ENCODE measurements at regions not wholly inside any gene's neighbourhood (a gene's known extent, or its start where the extent isn't known, plus 50 kb on each side); places are given as distances from the start of the nearest gene placed in this dataset.

DNA sequence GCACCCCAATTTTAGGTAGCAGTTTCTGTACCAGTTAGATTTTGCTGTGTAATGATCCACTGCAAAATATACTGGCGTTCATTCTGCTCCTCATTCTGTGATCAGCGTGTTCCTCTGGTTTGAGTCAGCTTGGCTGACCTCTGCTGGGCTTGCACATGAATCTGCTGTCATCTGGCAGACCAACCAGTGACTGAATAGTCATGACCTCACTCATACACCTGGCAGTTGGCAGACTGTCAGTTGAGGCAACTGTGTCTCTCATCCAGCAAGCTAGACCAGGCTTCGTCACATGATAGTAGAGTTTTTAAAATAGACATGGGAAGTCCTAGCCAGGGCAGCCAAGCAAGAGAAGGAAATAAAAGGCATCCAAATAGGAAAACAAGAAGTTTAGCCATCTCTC lies 316.3 kb upstream of the LARGE1 start:
- H3K27me3 Mint-ChIP-seq (ENCODE audit: low read depth), result peaks cover 11% of the 10 kb centered on the region
- H3K9me3 Mint-ChIP-seq, result peaks cover 12% of the 10 kb centered on the region
- no peaks in the 10 kb centered on the region for H3K36me3 Mint-ChIP-seq (ENCODE audit: low read depth)
- H3K27ac Mint-ChIP-seq, result no peak overlapping the region
- no peaks in the 10 kb centered on the region for H3K4me1 Mint-ChIP-seq
- TF ChIP-seq, protein P1, sequence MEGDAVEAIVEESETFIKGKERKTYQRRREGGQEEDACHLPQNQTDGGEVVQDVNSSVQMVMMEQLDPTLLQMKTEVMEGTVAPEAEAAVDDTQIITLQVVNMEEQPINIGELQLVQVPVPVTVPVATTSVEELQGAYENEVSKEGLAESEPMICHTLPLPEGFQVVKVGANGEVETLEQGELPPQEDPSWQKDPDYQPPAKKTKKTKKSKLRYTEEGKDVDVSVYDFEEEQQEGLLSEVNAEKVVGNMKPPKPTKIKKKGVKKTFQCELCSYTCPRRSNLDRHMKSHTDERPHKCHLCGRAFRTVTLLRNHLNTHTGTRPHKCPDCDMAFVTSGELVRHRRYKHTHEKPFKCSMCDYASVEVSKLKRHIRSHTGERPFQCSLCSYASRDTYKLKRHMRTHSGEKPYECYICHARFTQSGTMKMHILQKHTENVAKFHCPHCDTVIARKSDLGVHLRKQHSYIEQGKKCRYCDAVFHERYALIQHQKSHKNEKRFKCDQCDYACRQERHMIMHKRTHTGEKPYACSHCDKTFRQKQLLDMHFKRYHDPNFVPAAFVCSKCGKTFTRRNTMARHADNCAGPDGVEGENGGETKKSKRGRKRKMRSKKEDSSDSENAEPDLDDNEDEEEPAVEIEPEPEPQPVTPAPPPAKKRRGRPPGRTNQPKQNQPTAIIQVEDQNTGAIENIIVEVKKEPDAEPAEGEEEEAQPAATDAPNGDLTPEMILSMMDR (IDR thresholded peaks at IDR 0.05; ENCODE audit: unreplicated experiment in 3 of 3), result no peak
- no peak overlapping the region for H3K4me3 Mint-ChIP-seq

DNA sequence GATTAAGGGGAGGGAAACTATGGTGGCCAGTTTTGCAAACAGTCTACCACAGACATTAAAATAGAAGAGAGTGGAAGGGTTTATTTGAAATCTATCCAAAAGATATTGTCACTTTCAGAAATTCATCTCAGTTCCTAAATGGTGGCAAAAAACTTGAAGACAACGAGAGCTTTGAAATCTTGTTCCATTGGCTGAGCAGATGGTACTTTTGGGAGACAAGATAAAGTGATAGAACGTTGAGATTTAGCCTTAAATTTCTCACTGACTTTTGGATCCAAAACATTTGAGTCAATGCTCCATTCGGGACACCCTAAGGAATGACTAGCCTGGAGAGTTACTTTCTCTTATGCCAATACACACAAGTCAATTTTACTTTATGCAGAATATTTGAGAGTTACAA lies 319.1 kb upstream of the LARGE1 start:
- Mint-ChIP-seq H3K9me3 (peaks cover 11% of the 10 kb centered on the region), H3K4me1 (no peaks in the 10 kb centered on the region), H3K36me3 (ENCODE audit: low read depth) (no peaks in the 10 kb centered on the region), H3K27ac (no peak overlapping the region), H3K27me3 (ENCODE audit: low read depth) (peaks cover 10% of the 10 kb centered on the region), H3K4me3 (no peak overlapping the region)
- TF ChIP-seq, protein P1 (IDR thresholded peaks at IDR 0.05; ENCODE audit: unreplicated experiment in 3 of 3), result no peak

DNA sequence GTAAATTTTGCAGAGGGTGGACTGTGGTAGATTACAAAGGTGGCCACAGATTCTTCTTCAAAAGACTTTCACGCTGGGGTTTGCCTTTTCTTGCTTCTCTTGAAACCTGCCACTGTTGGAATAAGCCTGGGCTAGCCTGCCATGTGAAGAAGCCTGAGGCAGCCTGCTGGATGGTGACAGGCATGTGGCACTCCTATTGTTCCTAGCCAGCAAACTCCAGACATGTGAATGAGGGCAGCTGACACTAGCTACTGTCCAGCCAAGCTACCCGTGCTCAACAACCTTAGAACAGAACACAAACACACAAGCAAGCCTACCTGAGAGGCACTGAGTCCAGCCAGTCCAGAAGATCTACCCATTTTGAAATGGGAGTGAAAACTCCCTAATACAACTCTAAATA lies 322.7 kb upstream of the LARGE1 start:
- Mint-ChIP-seq H3K4me3 (no peak overlapping the region), H3K27me3 (ENCODE audit: low read depth) (peaks cover 3% of the 10 kb centered on the region), H3K27ac (no peak overlapping the region), H3K36me3 (ENCODE audit: low read depth) (no peaks in the 10 kb centered on the region), H3K9me3 (peaks cover 5% of the 10 kb centered on the region), H3K4me1 (no peaks in the 10 kb centered on the region)
- TF ChIP-seq, protein P1 (IDR thresholded peaks at IDR 0.05; ENCODE audit: unreplicated experiment in 3 of 3), result no peak

GRCh38 chr22:34255042-34255441 lies 334.8 kb upstream of the LARGE1 start:
- Mint-ChIP-seq H3K27me3 (ENCODE audit: low read depth) (peaks cover 9% of the 10 kb centered on the region), H3K4me1 (no peaks in the 10 kb centered on the region), H3K36me3 (ENCODE audit: low read depth) (no peaks in the 10 kb centered on the region), H3K9me3 (peaks cover 7% of the 10 kb centered on the region), H3K4me3 (no peak overlapping the region), H3K27ac (no peak overlapping the region)
- TF ChIP-seq, protein P1 (IDR thresholded peaks at IDR 0.05; ENCODE audit: unreplicated experiment in 3 of 3), result no peak

DNA sequence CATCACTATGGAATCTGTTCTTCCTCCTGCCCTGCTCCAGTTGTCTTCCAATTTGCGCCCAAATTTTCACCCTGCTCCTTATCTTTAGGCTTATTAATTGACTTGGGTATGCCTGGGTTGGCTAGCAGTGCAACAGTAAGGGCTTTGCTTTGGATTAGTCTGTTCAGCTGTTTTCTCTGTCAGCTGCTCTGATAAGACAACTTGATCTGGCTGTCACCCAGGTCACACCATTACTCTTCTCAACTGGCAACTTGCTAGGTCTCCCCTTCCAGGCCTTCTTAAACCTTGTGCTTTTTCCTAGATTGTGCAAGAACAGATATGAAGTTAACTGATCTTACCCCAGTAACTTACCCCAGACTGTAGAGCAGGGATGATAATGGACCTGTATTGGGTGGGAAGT lies 357.8 kb upstream of the LARGE1 start:
- peak overlapping the region in 1 of 3 experiments; percentile 13 for H3K4me3 Mint-ChIP-seq
- peak overlapping the region in 1 of 3 experiments; percentile 40 for H3K27ac Mint-ChIP-seq
- no peaks in the 10 kb centered on the region for H3K36me3 Mint-ChIP-seq (ENCODE audit: low read depth)
- TF ChIP-seq, protein P1 (IDR thresholded peaks at IDR 0.05; ENCODE audit: unreplicated experiment in 3 of 3), result no peak
- H3K9me3 Mint-ChIP-seq, result peaks cover 3% of the 10 kb centered on the region
- peaks cover 44% of the 10 kb centered on the region for H3K4me1 Mint-ChIP-seq
- peaks cover 12% of the 10 kb centered on the region for H3K27me3 Mint-ChIP-seq (ENCODE audit: low read depth)

DNA sequence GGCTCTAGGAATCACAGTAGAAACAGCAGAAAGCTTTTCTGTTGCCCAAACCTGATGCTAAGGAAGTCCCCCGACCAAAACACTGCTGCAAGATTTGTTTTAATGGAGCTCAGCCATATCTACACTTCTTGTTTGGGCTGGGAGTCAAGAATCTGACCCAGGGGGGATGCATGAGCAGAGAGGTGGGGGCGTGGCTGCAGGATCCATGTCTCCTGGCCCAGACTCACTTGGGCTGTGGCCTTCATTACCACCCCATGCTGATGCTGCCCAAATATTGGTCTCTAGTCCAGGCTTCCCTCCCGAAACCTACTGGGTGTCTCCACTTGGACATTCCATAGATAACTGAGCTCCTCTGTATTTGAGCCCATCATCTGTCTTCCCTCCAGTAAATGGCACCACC lies 361.5 kb upstream of the LARGE1 start:
- peaks cover 44% of the 10 kb centered on the region for H3K4me1 Mint-ChIP-seq
- no peak overlapping the region for H3K27ac Mint-ChIP-seq
- H3K9me3 Mint-ChIP-seq, result peaks cover 6% of the 10 kb centered on the region
- H3K36me3 Mint-ChIP-seq (ENCODE audit: low read depth), result no peaks in the 10 kb centered on the region
- TF ChIP-seq, protein P1 (IDR thresholded peaks at IDR 0.05; ENCODE audit: unreplicated experiment in 3 of 3), result no peak
- H3K4me3 Mint-ChIP-seq, result no peak overlapping the region
- H3K27me3 Mint-ChIP-seq (ENCODE audit: low read depth), result peaks cover 30% of the 10 kb centered on the region
